Epithelial cell of esophagus (primary cell): ENCODE measurements at regions not wholly inside any gene's neighbourhood (a gene's known extent, or its start where the extent isn't known, plus 50 kb on each side); places are given as distances from the start of the nearest gene placed in this dataset.

ENCODE experiments used
- DNase-seq: peaks from one replicate; pipeline ENCODE4 v3.0.0; 2010; ENCODE audit warnings: low read depth
- H3K4me3 ChIP-seq: 2 replicates; pipeline ENCODE4 v1.5.1; 2011; ENCODE audit warnings: mild to moderate bottlenecking, low read length, control low read depth
- TF ChIP-seq, protein P1 (sequence below): IDR thresholded peaks from 2 replicates; pipeline ENCODE4 v1.5.1; 2011; ENCODE audit warnings: low read depth, mild to moderate bottlenecking, low read length, control low read depth, inconsistent platforms; ENCODE audit not compliant: insufficient read depth; ENCODE audit errors: missing control alignments

DNA sequence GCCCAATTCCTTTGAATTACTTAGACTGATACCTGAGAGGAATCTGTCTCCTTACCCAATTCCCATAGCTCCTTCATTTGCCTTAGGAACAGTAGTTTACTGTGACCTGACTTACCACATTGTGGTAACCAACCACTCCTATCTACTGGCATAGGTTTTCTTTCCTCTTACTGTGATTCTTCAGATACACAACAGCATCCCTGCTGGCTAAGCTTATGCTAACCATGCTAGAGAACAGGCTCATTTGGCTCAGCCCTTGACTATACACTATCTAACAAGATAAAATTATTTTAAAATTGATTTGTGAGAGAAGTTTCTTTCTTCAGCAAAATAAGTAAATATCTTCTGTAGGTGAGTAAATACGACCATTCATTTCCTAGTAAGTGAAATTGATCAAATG, 320.4 kb upstream of the DDHD1 start:
- DNase-seq = no peak
- H3K4me3 ChIP-seq = no peak overlapping the region
- TF ChIP-seq, protein P1, sequence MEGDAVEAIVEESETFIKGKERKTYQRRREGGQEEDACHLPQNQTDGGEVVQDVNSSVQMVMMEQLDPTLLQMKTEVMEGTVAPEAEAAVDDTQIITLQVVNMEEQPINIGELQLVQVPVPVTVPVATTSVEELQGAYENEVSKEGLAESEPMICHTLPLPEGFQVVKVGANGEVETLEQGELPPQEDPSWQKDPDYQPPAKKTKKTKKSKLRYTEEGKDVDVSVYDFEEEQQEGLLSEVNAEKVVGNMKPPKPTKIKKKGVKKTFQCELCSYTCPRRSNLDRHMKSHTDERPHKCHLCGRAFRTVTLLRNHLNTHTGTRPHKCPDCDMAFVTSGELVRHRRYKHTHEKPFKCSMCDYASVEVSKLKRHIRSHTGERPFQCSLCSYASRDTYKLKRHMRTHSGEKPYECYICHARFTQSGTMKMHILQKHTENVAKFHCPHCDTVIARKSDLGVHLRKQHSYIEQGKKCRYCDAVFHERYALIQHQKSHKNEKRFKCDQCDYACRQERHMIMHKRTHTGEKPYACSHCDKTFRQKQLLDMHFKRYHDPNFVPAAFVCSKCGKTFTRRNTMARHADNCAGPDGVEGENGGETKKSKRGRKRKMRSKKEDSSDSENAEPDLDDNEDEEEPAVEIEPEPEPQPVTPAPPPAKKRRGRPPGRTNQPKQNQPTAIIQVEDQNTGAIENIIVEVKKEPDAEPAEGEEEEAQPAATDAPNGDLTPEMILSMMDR = peak; percentile 28

DNA sequence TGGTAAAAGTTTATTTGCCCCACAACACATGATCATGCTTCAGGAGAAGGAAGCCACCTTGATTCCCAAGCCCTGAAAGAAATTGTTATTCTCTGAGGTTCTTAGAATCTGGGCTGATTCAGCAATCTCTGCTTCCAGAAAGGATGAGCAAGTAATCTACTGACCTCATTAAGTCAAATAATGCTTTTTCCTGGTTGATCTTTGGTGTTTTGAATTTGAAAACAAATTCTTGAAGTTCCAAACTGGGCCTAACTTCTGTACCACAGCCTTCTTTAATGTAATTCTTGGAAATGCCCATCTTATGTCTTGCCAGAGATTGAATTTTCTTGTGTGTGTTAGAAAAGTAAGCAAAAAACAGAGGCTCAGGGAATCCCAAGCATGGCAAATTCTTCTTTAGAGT, 319.2 kb upstream of the DDHD1 start:
- TF ChIP-seq, protein P1 = no peak
- no peak for DNase-seq

DNA sequence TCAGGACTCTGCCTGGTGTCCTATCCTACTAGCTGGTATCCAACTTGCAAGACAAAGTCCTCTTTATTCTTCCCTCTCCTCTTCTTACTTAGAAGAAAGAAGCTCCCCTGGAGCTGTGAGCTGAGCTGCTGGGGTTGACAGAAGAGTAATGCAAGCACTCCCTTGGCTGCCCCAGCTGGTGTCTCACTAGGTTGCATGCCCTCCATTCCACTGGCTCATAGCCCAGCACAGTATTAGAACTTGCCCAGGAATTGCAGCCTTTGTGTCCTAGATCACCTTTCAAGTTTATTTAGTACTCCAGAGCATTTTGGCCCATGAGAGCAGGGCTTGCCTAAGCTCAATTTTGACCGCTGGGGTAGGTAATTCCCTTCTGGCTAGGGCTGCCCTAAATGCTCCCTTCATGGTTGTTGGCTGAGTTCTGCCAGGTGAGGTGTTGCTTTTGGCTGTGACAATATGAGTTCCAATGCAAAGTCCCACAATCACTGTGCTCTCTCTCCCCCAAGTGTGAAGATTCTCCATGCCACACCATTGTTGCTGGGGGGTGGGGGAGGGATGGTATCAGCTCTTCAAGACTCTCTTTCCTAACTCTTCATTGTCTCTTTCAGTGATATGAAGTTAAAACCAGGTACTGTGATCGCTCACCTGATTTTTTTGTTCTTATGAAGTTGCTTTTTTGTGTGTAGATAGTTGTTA, 317.4 kb upstream of the DDHD1 start:
- TF ChIP-seq, protein P1 = peak; percentile 10
- DNase-seq = peak; percentile 41
- H3K4me3 ChIP-seq = no peak overlapping the region

More for the DNA sequence above, 319.2 kb upstream of the DDHD1 start:
- no peak overlapping the region for H3K4me3 ChIP-seq

DNA sequence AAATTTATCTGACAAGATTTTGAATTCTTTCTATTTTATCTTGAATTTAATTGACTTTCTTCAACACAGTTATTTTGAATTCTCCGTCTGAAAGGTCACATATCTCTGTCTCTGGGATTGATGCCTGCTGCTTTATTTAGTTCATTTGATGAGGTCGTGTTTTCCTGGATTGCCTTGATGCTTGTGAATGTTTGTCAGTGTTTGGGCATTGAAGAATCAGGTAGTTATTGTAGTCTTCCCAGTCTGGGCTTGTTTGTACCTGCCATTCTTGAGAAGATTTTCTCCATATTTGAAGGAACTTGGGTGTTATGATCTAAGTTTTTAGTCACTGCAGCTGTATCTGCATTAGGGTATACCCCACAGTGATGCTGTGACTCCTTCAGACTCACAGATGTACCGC, 315.8 kb upstream of the DDHD1 start:
- H3K4me3 ChIP-seq = no peak overlapping the region
- peak; percentile 53 for DNase-seq
- TF ChIP-seq, protein P1 = no peak

DNA sequence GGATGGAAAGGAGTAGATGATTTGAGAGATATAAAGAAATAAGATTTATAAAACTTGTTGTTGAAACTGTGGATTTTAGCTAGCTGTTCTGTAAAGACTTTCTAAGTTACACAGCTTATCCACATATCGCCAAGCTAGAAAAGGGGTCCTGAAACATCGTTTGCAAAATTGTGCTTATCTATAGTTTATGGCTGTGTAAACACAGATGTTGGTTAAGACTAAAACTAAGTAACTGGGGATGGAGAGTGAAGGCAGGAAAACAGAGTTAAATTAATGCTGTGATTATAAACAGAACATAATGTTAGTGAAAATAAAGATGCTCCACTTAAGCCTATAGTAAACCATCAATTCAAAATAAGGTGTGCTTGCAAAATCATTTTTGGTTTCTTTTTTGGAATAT, 311.3 kb upstream of the DDHD1 start:
- no peak for DNase-seq
- no peak overlapping the region for H3K4me3 ChIP-seq
- TF ChIP-seq, protein P1 = no peak

DNA sequence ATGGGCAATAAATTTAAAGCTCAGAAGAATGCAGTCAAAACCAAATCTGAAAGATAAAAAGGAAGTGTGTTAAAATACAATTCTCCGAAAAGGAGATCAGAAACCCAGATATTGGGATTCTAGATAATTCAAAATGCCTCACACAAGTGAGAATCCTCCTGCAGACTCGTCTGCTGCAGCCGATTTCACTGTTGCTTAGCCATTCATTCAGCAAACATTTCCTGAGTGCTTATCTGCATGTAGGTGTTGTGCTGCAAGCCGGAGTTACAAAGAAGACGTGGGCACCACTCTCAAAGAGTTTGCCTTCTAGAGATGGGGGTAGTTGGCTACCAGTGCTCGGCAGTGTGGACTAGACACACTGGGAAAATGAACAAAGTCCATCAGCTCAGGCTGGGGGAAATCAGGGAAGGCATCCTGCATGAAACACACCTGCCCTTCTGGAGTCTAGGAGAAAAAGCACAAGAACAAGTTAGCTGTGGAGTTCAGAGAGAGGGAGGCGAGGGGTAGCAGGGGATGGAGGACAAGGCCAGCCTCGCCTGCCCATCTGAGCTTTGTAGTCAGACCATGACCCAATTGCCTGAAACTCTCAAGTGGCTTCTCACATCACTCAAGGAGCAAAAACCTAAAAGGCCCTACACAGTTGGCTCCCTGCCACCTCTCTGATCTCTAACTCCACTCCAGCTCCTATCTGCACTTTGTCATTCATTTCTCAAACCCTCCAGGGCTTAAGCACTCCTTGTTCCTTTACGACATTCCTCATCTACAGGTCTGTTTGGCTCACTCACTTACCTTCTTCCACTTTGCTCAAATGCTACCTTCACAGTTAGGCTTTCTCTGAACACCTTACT, 310.0 kb upstream of the DDHD1 start:
- H3K4me3 ChIP-seq = no peak overlapping the region
- TF ChIP-seq, protein P1 = no peak
- DNase-seq = peak; percentile 64
